Gastrocnemius medialis (tissue), 4 donors: ENCODE measurements at regions not wholly inside any gene's neighbourhood (a gene's known extent, or its start where the extent isn't known, plus 50 kb on each side); places are given as distances from the start of the nearest gene placed in this dataset.

Experiments used
- POLR2A ChIP-seq, 2 donors: fragments of 450-650 bp; IDR thresholded peaks; one replicate each; pipeline ENCODE4 v1.6.1; 2017; ENCODE audit warnings: antibody characterized with exemption in 2 of 2, mild to moderate bottlenecking in 2 of 2, moderate library complexity in 2 of 2
- TF ChIP-seq, protein P1 (sequence below), 5 experiments: fragments of 450-650 bp in 3 of 5; fragments of 200-600 bp in 2 of 5; sonication (generic) in 2 of 5; IDR thresholded peaks in 4 of 5; conservative IDR thresholded peaks in 1 of 5; 1 replicate in 4 of 5; 2 replicates in 1 of 5; pipeline ENCODE4 v1.5.1; 2016 to 2019; ENCODE audit warnings: antibody characterized with exemption in 5 of 5, mild to moderate bottlenecking in 3 of 5, moderate library complexity in 3 of 5

DNA sequence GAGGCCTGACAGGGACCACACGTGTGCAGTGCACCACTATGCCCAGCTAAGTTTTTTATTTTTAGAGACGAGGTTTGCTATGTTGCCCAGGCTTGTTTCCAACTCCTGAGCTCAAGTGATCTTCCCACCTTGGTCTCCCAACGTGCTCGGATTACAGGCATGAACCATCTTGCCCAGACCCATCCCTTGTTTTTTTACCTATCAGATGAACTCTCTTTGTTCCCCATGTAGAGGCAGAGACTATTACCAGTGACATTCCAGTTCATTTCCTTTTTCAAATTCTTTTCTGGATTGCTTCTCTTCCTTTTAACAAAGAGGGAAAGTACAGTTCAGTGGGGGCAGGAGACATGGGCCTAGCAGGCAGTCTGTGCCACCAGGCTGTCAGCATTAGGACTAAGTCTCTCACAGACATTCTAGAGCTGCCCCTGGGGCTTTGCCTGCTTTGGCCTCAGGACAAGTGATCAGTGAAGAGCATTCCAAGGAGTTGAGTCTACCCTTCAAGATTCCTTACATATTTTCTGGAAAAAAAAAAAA is 103.5 kb upstream of the SLC7A14 start:
- TF ChIP-seq, protein P1, sequence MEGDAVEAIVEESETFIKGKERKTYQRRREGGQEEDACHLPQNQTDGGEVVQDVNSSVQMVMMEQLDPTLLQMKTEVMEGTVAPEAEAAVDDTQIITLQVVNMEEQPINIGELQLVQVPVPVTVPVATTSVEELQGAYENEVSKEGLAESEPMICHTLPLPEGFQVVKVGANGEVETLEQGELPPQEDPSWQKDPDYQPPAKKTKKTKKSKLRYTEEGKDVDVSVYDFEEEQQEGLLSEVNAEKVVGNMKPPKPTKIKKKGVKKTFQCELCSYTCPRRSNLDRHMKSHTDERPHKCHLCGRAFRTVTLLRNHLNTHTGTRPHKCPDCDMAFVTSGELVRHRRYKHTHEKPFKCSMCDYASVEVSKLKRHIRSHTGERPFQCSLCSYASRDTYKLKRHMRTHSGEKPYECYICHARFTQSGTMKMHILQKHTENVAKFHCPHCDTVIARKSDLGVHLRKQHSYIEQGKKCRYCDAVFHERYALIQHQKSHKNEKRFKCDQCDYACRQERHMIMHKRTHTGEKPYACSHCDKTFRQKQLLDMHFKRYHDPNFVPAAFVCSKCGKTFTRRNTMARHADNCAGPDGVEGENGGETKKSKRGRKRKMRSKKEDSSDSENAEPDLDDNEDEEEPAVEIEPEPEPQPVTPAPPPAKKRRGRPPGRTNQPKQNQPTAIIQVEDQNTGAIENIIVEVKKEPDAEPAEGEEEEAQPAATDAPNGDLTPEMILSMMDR (IDR thresholded peaks at IDR 0.05 in 4 of 5, conservative IDR thresholded peaks at IDR 0.05 in 1 of 5) = no peak
- TF ChIP-seq POLR2A (IDR thresholded peaks at IDR 0.05) = no peak
